CD14-positive monocyte (primary cell): ENCODE measurements at regions not wholly inside any gene's neighbourhood (a gene's known extent, or its start where the extent isn't known, plus 50 kb on each side); places are given as distances from the start of the nearest gene placed in this dataset.

Experiments
- DNase-seq, 3 donors: peaks; one replicate each; pipeline ENCODE4 v3.0.0-alpha.2; 2011 to 2022
- H2AFZ ChIP-seq: 2 replicates; pipeline ENCODE4 v1.6.0; 2012; ENCODE audit warnings: mild to moderate bottlenecking, low read depth, low read length, inconsistent platforms; ENCODE audit not compliant: insufficient read depth, poor library complexity, severe bottlenecking
- H3K27ac ChIP-seq, 2 donors: 1 replicate in 1 of 2; 2 replicates in 1 of 2; pipeline ENCODE4 v1.5.1; 2012 to 2013; ENCODE audit warnings: low read length in 2 of 2, control low read depth in 1 of 2, inconsistent platforms in 1 of 2, low read depth in 1 of 2, mild to moderate bottlenecking in 1 of 2
- H3K27me3 ChIP-seq, 2 donors: one replicate each; pipeline versions ENCODE4 v1.6.0 to v1.6.1; 2011 to 2013; ENCODE audit warnings: low read length in 2 of 2; ENCODE audit not compliant: control insufficient read depth in 2 of 2, insufficient read depth in 2 of 2
- H3K36me3 ChIP-seq, 2 donors: replicated peaks in 1 of 2; 1 replicate in 1 of 2; 2 replicates in 1 of 2; pipeline versions ENCODE4 v1.5.1 to v1.6.1; 2012 to 2013; ENCODE audit warnings: low read length in 2 of 2, control low read depth in 1 of 2, inconsistent platforms in 1 of 2, mild to moderate bottlenecking in 1 of 2; ENCODE audit not compliant: insufficient read depth in 2 of 2, control insufficient read depth in 1 of 2
- H3K4me1 ChIP-seq, 2 donors: 1 replicate in 1 of 2; 2 replicates in 1 of 2; pipeline versions ENCODE4 v1.5.1 to v1.6.1; 2012 to 2013; ENCODE audit warnings: low read length in 2 of 2, control low read depth in 1 of 2, inconsistent platforms in 1 of 2, mild to moderate bottlenecking in 1 of 2, moderate library complexity in 1 of 2; ENCODE audit not compliant: insufficient read depth in 2 of 2, control insufficient read depth in 1 of 2
- H3K4me2 ChIP-seq: replicated peaks from 2 replicates; pipeline ENCODE3; 2012; ENCODE audit warnings: low read length, moderate library complexity, mild to moderate bottlenecking; ENCODE audit not compliant: poor library complexity, severe bottlenecking; ENCODE audit errors: extremely low read depth
- H3K4me3 ChIP-seq, 3 experiments: fragments of 200-600 bp in 1 of 3; sonication (generic) in 1 of 3; replicated peaks in 1 of 3; 1 replicate in 2 of 3; 2 replicates in 1 of 3; pipeline ENCODE4 v1.5.1; 2011 to 2013; ENCODE audit warnings: low read length in 3 of 3, mild to moderate bottlenecking in 3 of 3, control low read depth in 2 of 3, low read depth in 2 of 3, inconsistent platforms in 1 of 3, moderate library complexity in 1 of 3
- H3K79me2 ChIP-seq: 2 replicates; pipeline ENCODE4 v1.6.0; 2012; ENCODE audit warnings: mild to moderate bottlenecking, control low read depth, inconsistent platforms, low read length, moderate library complexity; ENCODE audit not compliant: insufficient read depth
- H3K9ac ChIP-seq: 2 replicates; pipeline ENCODE4 v1.6.0; 2017; ENCODE audit warnings: low read length, mild to moderate bottlenecking; ENCODE audit not compliant: insufficient read depth, poor library complexity, severe bottlenecking
- H3K9me3 ChIP-seq, 2 donors: replicated peaks in 1 of 2; 1 replicate in 1 of 2; 2 replicates in 1 of 2; pipeline versions ENCODE4 v1.5.1 to v1.6.1; 2012 to 2013; ENCODE audit warnings: low read length in 2 of 2, control low read depth in 1 of 2; ENCODE audit not compliant: control insufficient read depth in 1 of 2, insufficient read depth in 1 of 2
- H4K20me1 ChIP-seq: 2 replicates; pipeline ENCODE4 v1.6.0; 2012; ENCODE audit warnings: mild to moderate bottlenecking, low read length, control low read depth, moderate library complexity; ENCODE audit not compliant: insufficient read depth
- H3K27ac Mint-ChIP-seq, 7 donors: one replicate each; pipeline ENCODE4 v1.8.0; 2020; ENCODE audit warnings: mild to moderate bottlenecking in 7 of 7, mixed read lengths in 7 of 7, moderate library complexity in 6 of 7, inconsistent platforms in 2 of 7
- H3K27me3 Mint-ChIP-seq, 3 donors: one replicate each; pipeline ENCODE4 v1.8.0; 2021 to 2022; ENCODE audit warnings: low read depth in 3 of 3, mild to moderate bottlenecking in 3 of 3, mixed read lengths in 3 of 3, moderate library complexity in 3 of 3, inconsistent platforms in 1 of 3
- H3K36me3 Mint-ChIP-seq, 2 donors: one replicate each; pipeline ENCODE4 v1.8.0; 2020; ENCODE audit warnings: mixed read lengths in 2 of 2, inconsistent platforms in 1 of 2, mild to moderate bottlenecking in 1 of 2
- H3K4me1 Mint-ChIP-seq: one replicate; pipeline ENCODE4 v1.8.0; 2020; ENCODE audit warnings: mild to moderate bottlenecking, mixed read lengths
- H3K4me3 Mint-ChIP-seq, 2 donors: one replicate each; pipeline ENCODE4 v1.8.0; 2020; ENCODE audit warnings: mild to moderate bottlenecking in 2 of 2, mixed read lengths in 2 of 2, moderate library complexity in 1 of 2
- H3K9me3 Mint-ChIP-seq, 7 donors: one replicate each; pipeline ENCODE4 v1.8.0; 2020 to 2022; ENCODE audit warnings: mixed read lengths in 7 of 7, mild to moderate bottlenecking in 6 of 7, moderate library complexity in 6 of 7, inconsistent platforms in 2 of 7
- WGBS: methylation state at CpG from one replicate; pipeline ENCODE4 v1.1.5; 2013; ENCODE audit warnings: missing lambda C conversion rate; ENCODE audit not compliant: insufficient coverage; 5-methylcytosine and 5-hydroxymethylcytosine counted together
- intact Hi-C, 2 donors: fragments of 100-400 bp; cut with micrococcal nuclease; formaldehyde crosslinking; loops; one replicate each; pipeline versions ENCODE4 v1.15.0 to v1.15.1; 2023
- TF ChIP-seq, protein P1 (sequence below): fragments of 200-600 bp; IDR thresholded peaks from one replicate; pipeline ENCODE4 v1.8.0; 2022; ENCODE audit warnings: antibody characterized with exemption, mild to moderate bottlenecking

DNA sequence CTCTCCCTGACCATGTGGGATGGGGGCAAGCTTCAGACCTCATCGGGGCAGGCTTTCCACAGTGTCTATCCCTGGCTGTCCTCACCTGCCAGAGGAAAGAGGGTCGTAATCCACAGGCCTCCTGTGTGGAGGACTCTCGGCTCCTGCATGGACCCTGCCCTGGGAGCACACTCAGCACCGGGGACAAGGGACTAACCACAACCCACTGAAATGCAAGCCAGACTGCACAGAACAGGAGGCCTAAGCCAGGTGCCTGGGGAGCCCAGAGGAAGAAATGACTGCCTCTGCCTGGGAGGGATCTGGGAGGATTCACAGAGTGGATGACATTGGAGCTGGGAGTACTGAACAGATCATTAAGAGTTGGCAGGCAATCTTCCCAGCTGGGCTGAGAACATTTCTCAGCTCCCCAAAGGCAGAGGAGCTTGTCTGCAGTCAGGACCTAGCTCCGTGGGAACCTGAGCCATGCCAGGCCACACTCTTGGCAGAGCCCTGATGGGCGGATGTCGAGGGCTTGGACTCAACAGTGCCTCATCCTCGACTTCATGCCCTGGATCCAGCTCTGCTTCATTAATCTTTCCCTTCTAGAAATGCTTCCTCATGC, 213.4 kb downstream of the USP6NL start:
- Mint-ChIP-seq H3K27me3 (peaks cover 2 to 6% (median 2%) of the 10 kb centered on the region in 3 donors), H3K27ac (no peak overlapping the region), H3K36me3 (no peaks in the 10 kb centered on the region), H3K4me1 (peaks cover 10% of the 10 kb centered on the region), H3K4me3 (no peak overlapping the region), H3K9me3 (peaks cover 0 to 6% (median 3%) of the 10 kb centered on the region in 7 donors)
- Histone ChIP-seq H3K4me3 (no peak overlapping the region), H3K9me3 (no peaks in the 10 kb centered on the region), H3K4me1 (peaks cover 2 to 3% of the 10 kb centered on the region in 2 donors), H2AFZ (no peak overlapping the region), H3K36me3 (no peaks in the 10 kb centered on the region), H3K27ac (no peak overlapping the region), H3K9ac (no peak overlapping the region), H3K4me2 (no peak overlapping the region), H3K27me3 (no peaks in the 10 kb centered on the region), H4K20me1 (no peaks in the 10 kb centered on the region), H3K79me2 (no peaks in the 10 kb centered on the region)
- TF ChIP-seq, protein P1, sequence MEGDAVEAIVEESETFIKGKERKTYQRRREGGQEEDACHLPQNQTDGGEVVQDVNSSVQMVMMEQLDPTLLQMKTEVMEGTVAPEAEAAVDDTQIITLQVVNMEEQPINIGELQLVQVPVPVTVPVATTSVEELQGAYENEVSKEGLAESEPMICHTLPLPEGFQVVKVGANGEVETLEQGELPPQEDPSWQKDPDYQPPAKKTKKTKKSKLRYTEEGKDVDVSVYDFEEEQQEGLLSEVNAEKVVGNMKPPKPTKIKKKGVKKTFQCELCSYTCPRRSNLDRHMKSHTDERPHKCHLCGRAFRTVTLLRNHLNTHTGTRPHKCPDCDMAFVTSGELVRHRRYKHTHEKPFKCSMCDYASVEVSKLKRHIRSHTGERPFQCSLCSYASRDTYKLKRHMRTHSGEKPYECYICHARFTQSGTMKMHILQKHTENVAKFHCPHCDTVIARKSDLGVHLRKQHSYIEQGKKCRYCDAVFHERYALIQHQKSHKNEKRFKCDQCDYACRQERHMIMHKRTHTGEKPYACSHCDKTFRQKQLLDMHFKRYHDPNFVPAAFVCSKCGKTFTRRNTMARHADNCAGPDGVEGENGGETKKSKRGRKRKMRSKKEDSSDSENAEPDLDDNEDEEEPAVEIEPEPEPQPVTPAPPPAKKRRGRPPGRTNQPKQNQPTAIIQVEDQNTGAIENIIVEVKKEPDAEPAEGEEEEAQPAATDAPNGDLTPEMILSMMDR = no peak
- DNase-seq = no peak
- intact Hi-C loops = no loop called here
- WGBS = 92% methylated on average over 7 of the region's 8 CpGs

GRCh38 chr10:11397077-11397965, 214.1 kb downstream of the USP6NL start:
- H3K36me3 ChIP-seq = no peaks in the 10 kb centered on the region
- H3K4me1 ChIP-seq = no peaks in the 10 kb centered on the region
- no peak overlapping the region for H3K27ac ChIP-seq
- no peaks in the 10 kb centered on the region for H4K20me1 ChIP-seq
- no peaks in the 10 kb centered on the region for H3K79me2 ChIP-seq
- no peak overlapping the region for H3K27ac Mint-ChIP-seq
- H3K4me3 Mint-ChIP-seq = no peak overlapping the region
- H3K9ac ChIP-seq = no peak overlapping the region
- peaks cover 0 to 8% (median 1%) of the 10 kb centered on the region in 7 donors for H3K9me3 Mint-ChIP-seq
- no peak overlapping the region for H3K4me3 ChIP-seq
- H3K27me3 Mint-ChIP-seq = peaks cover 2 to 5% (median 4%) of the 10 kb centered on the region in 3 donors
- no peak overlapping the region for H2AFZ ChIP-seq
- no peak for DNase-seq
- no peaks in the 10 kb centered on the region for H3K36me3 Mint-ChIP-seq
- H3K4me2 ChIP-seq = no peak overlapping the region
- WGBS = 92% methylated on average over 20 of the region's 21 CpGs
- no peaks in the 10 kb centered on the region for H3K27me3 ChIP-seq
- intact Hi-C loops = no loop called here
- TF ChIP-seq, protein P1 = no peak
- peaks cover 7% of the 10 kb centered on the region for H3K4me1 Mint-ChIP-seq
- H3K9me3 ChIP-seq = no peaks in the 10 kb centered on the region
